ENCODE measurements at regions not wholly inside any gene's neighbourhood (a gene's known extent, or its start where the extent isn't known, plus 50 kb on each side); places are given as distances from the start of the nearest gene placed in this dataset.

DNA sequence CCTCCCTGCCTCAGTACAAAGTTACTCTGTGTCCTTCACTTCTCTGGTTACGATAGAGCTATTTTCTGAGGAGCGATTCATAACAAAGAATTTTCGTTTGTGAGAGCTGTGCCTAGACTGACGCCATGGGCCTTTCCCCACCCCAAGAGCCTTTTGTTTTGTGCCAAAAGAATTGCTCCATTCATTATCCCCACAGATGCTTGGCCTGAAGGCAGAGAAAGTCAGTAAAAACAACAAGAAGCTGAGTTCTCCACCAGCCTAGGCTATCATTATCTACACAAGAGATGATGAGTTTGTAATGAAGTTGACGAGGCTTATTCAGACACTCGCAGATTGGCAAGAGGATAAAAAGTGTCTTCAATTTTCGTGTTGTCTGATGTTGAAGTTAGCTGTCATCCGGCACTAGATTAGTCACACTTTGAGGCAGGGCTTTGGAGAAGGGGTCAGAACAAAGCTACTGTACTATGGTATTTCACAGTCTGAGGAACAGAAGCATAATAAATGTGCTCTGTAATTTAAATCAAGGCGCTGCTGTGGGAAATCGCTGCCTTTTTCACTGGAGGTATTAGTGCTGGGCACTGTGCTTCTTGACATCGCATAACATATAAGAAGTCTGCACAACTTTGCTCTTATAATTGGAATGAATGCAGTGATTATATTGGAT lies 278.4 kb upstream of the FIGN start:
- Histone ChIP-seq H2BK5ac (ENCODE audit: low read depth, low read length, poor library complexity, severe bottlenecking) (no peak overlapping the region), H4K5ac (ENCODE audit: low read depth, low read length) (no peak overlapping the region), H3K14ac (replicated peaks; ENCODE audit: low read depth, low read length) (no peak overlapping the region), H3K9ac (ENCODE audit: low read depth, low read length) (no peak overlapping the region), H3K4me1 (ENCODE audit: control insufficient read depth, insufficient read depth, low read length) (no peaks in the 10 kb centered on the region), H3K27ac (ENCODE audit: insufficient read depth, low read length) (no peak overlapping the region), H3K27me3 (ENCODE audit: control insufficient read depth, insufficient read depth, low read length) (no peaks in the 10 kb centered on the region), H3K9me3 (ENCODE audit: control insufficient read depth, insufficient read depth, low read length) (no peaks in the 10 kb centered on the region), H2AK9ac (replicated peaks; ENCODE audit: low read depth, low read length, poor library complexity) (no peak overlapping the region), H4K91ac (ENCODE audit: insufficient read depth, low read depth, low read length) (no peak overlapping the region), H3K9me1 (ENCODE audit: insufficient read depth, low read length) (no peaks in the 10 kb centered on the region), H4K20me1 (ENCODE audit: insufficient read depth, low read length) (no peaks in the 10 kb centered on the region), H2AK5ac (ENCODE audit: low read depth, low read length) (no peak overlapping the region), H3K23ac (ENCODE audit: low read depth, low read length) (no peak overlapping the region), H2BK20ac (ENCODE audit: low read depth, low read length) (no peak overlapping the region), H3K56ac (ENCODE audit: extremely low read depth, insufficient read depth, low read length) (no peak overlapping the region), H2BK15ac (ENCODE audit: low read depth, low read length) (no peak overlapping the region), H4K8ac (ENCODE audit: low read depth in 2 of 2, low read length in 2 of 2) (no peak overlapping the region), H2BK120ac (ENCODE audit: low read depth, low read length) (no peak overlapping the region), H3K36me3 (ENCODE audit: control insufficient read depth, insufficient read depth, low read length) (no peaks in the 10 kb centered on the region), H3K79me1 (ENCODE audit: low read depth in 1 of 2, low read length in 2 of 2) (no peaks in the 10 kb centered on the region), H3K4ac (ENCODE audit: low read depth, low read length) (no peak overlapping the region), H3K18ac (ENCODE audit: low read depth, low read length) (no peak overlapping the region), H2AFZ (replicated peaks; ENCODE audit: low read length, poor library complexity) (no peak overlapping the region), H3K4me2 (ENCODE audit: low read depth, low read length) (no peak overlapping the region), H3K4me3 (ENCODE audit: insufficient read depth, low read depth, low read length) (no peak overlapping the region)
- in situ Hi-C loops (cut with MboI; ENCODE audit: low sequenced_read_pairs) (no loop called here), dilution Hi-C loops (cut with HindIII; ENCODE audit: low sequenced_read_pairs, unreplicated experiment) (no loop called here), intact Hi-C loops (cut with micrococcal nuclease) (no loop called here)
- ChIA-PET POLR2A (ENCODE audit: unreplicated experiment) (no interaction called here), CTCF (no interaction called here)
- ATAC-seq (ENCODE audit: low read depth): no peak
- 78% methylated on average over 1 of the region's 11 CpGs; no CpG with 5 or more reads in 1 of the 2 experiments for WGBS, 2 experiments (ENCODE audit: extremely low coverage in 2 of 2, insufficient read length in 1 of 2)
- TF ChIP-seq CHD1 (IDR thresholded peaks at IDR 0.05; ENCODE audit: low read depth, low read length) (no peak), SMC3 (IDR thresholded peaks at IDR 0.05; ENCODE audit: low read depth, low read length) (no peak), NFE2L2 (IDR thresholded peaks at IDR 0.05; ENCODE audit: low read depth, low read length) (no peak), RAD21 (IDR thresholded peaks at IDR 0.05; ENCODE audit: low read length) (no peak)
- TF ChIP-seq, protein P1, sequence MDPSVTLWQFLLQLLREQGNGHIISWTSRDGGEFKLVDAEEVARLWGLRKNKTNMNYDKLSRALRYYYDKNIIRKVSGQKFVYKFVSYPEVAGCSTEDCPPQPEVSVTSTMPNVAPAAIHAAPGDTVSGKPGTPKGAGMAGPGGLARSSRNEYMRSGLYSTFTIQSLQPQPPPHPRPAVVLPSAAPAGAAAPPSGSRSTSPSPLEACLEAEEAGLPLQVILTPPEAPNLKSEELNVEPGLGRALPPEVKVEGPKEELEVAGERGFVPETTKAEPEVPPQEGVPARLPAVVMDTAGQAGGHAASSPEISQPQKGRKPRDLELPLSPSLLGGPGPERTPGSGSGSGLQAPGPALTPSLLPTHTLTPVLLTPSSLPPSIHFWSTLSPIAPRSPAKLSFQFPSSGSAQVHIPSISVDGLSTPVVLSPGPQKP (IDR thresholded peaks at IDR 0.05; ENCODE audit: borderline replicate concordance, low read depth, low read length): no peak
- TF ChIP-seq, protein P2, sequence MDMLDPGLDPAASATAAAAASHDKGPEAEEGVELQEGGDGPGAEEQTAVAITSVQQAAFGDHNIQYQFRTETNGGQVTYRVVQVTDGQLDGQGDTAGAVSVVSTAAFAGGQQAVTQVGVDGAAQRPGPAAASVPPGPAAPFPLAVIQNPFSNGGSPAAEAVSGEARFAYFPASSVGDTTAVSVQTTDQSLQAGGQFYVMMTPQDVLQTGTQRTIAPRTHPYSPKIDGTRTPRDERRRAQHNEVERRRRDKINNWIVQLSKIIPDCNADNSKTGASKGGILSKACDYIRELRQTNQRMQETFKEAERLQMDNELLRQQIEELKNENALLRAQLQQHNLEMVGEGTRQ (IDR thresholded peaks at IDR 0.05; ENCODE audit: low read depth, low read length): no peak
- DNase-seq: no peak
- no TSS peak for BruUV-seq (replicated peaks)

All from IMR-90 (cell line).